IPS DF 19.7 (cell line): ENCODE measurements at regions not wholly inside any gene's neighbourhood (a gene's known extent, or its start where the extent isn't known, plus 50 kb on each side); places are given as distances from the start of the nearest gene placed in this dataset.

Source experiments
- DNase-seq: peaks from one replicate; pipeline ENCODE4 v3.0.0-alpha.2; 2013; ENCODE audit warnings: low read depth, low spot score

- DNase-seq: no peak
Observed at GRCh38 chr10:4532976-4533375, 293.0 kb upstream of the AKR1E2 start.

DNA sequence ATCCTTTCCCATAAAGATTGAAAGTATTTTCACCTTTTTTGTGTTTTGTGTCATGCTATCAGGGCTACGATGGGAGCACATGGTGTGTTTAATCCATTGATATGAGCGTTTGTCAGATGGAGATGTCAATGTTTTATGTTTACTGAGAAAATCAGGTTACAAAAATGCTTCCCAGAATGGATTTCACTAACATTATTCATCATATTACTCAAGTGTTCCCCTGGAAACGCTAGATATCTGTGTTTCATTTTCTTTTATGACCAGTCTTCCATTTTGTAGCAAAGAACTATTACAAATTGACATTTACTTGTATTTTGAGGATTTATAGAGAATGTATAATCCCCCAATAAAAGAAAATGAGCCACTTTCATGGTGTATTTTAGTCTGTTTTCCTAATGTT is 293.5 kb upstream of the AKR1E2 start:
- DNase-seq: no peak

- DNase-seq: no peak
Observed at GRCh38 chr10:4532011-4532410, 294.0 kb upstream of the AKR1E2 start.

- no peak for DNase-seq
Observed at GRCh38 chr10:4529266-4529665, 296.7 kb upstream of the AKR1E2 start.

- no peak for DNase-seq
Observed at GRCh38 chr10:4527281-4527970, 298.6 kb upstream of the AKR1E2 start.

DNA sequence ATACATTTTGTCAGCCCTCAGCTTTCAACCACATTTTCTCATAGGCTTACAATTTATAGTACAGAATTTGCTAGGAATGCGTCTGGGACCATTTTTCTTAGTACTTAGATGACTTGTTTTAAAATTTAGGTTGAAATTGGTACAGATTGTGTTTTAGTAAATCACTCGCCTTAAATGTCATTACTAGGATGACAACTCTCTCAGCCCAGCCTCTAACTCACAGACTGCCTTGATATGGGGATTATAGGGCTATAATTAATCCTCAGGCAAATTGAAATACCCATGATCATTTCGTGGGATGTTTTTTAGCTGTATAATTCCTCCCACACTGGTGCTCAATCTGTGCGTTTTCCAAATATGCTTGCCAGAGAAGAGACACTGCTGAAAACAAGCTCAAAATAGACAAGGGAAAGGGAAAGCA is 299.7 kb upstream of the AKR1E2 start:
- no peak for DNase-seq

GRCh38 chr10:4525103-4525502 is 300.9 kb upstream of the AKR1E2 start:
- no peak for DNase-seq

- DNase-seq: no peak
Observed at GRCh38 chr10:4522296-4523000, 303.6 kb upstream of the AKR1E2 start.

GRCh38 chr10:4519658-4520402 is 306.2 kb upstream of the AKR1E2 start:
- no peak for DNase-seq

DNA sequence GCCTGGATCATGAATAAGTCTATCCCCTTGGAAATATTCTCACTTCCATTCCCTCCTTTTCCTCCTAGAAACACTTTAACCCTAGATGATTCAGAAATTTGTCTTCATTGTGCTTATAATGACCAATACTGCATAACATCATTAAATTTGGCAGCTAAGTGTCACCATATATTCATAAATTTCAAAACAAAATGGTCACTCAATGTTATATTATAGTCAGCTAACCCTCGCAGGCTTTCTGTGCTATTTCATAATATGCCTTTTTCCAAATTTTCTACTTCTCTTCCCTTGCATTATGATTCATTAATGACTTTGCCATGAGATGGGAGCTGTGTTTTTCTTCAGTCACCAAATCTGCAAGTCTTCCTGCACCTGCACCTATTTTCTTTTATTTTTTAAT is 308.3 kb upstream of the AKR1E2 start:
- no peak for DNase-seq

DNA sequence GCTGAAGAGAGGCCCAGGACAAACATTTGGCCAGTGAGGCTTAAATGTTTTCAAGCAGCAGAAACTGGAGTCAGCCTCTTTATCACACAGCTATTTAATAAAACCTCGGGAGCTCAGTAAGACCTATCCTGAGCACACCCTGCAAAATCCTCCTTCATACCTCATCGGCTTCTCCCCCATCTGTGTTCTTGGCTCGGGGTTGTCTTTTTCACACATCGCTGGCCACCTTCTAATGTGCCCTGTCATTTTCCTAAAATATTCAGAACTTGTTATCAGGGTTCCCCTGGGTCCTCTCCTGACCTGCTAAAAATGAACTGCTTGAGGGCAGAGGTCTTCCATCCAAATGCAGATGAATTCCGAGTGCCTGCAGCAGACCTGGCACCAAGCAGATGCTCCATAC is 310.3 kb upstream of the AKR1E2 start:
- no peak for DNase-seq

DNA sequence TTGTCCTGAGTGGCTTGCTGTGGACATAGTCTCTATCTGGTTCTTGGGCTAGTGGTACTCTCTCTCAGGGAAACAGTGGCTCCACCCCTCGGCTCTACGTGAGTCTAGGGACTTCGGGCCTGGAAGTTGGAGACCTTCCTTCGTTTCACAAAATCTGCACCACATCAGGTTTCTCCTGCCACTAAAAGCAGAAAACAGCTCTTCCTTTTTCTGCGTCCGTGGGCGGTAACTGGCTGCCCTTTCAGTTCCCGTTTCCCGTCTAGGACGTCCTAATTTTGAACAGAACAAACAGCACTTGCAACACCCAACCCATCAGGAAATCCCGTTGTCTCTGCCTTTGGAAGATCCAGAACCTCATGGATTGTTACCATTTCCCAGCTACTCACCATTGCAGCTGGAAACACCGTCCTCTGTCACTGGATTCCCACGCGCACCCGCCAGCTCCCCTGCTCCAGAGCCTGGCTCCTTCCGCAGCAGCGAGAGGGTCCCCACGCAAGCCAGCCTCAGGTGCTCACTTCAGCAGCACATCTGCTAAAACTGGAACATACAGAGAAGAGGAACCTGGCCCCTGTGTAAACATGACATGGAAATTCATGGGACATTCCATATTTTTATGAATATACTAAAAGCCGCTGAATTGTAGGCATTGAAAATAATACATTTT is 311.4 kb upstream of the AKR1E2 start:
- no peak for DNase-seq

- DNase-seq: peak; percentile 7
Observed at GRCh38 chr10:4512671-4513240, 313.3 kb upstream of the AKR1E2 start.

DNA sequence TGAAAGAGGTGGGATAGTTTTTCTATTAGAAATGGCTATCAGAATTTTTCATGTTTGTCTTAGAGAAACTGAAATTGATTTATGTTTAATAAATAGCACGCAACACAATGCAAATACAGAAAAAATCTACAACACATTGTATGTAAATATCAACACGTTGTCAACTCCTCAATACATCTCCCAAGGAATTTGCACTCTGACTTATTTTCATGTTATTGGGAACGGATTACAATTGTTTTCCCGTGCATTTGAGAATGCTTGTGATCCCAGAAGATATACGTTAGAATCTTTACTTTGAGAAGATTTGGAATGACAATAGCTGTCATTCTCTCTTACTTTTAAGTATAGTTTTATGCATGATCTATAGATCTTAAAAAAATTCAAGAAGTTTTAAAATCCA is 313.8 kb upstream of the AKR1E2 start:
- DNase-seq: no peak

DNA sequence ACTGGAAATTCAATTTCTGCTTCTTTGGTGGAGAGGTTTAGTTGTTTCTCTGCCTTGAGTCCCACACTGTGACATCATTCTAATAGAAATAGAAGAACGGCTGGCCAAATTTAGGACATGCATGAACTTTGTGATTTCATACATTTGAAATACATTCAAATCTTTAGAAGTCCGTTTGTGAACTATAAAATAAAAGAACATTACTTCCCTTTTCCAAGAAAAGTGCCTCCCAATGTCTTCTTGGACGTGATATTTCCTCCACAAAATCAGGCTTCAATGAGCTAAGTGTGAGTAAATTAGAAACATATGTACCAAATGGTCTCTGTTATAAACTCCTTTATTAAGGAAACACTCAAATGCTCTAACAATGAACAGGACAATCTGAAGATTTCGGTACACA is 314.5 kb upstream of the AKR1E2 start:
- no peak for DNase-seq

DNA sequence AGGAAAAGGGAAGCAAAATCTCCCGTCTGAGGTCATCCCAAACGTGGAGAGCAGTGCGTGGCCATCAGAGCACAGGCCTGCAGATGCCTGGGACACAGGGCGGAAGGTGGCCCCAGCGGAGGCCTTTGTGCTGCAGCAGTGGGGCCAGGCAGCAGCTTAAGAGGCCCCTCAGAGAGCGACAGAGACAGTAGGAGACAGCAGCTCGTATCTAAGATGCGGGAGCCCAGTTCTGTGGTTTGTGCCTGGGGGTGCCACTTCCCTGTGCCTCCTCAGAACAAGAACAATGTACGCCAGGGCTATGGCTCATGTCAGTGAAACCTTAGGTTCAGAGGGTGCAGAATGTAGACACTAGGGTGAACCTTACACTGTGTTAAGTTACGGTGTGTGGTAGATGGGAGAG is 316.6 kb upstream of the AKR1E2 start:
- DNase-seq: no peak

GRCh38 chr10:4506095-4506494 is 319.9 kb upstream of the AKR1E2 start:
- no peak for DNase-seq

DNA sequence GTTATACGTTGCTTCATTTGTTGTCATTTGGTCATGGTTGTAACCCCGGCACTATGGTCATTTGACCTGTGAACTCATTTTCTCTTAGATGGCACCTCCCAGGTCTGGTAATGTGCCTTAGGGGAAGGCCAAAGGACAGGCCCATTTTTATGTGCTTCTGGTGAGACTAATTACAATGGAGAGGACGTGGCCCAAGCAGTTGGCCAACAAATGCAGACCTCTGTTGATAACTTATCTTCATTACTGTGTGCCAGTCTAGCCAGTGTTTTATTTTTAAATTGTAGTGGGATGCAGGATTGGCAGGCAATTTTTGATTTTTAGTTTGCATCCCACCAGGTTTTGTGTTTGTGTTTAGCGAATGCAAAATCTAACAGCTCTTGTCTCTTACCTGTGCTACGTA is 321.5 kb upstream of the AKR1E2 start:
- no peak for DNase-seq

- DNase-seq: no peak
Observed at GRCh38 chr10:4503076-4503475, 322.9 kb upstream of the AKR1E2 start.

DNA sequence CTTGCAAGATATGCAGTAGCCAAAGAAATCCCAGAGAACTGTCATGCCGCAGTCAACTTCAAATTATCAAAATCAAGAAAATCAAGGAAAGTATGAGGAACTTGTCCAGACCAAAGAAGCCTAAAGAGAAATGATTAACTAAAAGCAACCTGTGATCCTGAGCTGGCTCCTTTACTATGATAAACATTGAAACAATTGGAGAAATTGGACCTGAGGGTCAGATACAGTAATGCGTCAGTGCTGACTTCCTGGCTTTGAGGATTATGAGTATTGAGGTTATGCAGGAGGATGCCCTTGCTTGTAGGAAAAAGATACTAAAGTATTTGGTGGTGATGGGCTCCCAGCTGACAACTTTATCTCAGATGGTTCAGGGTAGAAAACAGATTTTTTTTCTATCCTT is 324.7 kb upstream of the AKR1E2 start:
- no peak for DNase-seq

DNA sequence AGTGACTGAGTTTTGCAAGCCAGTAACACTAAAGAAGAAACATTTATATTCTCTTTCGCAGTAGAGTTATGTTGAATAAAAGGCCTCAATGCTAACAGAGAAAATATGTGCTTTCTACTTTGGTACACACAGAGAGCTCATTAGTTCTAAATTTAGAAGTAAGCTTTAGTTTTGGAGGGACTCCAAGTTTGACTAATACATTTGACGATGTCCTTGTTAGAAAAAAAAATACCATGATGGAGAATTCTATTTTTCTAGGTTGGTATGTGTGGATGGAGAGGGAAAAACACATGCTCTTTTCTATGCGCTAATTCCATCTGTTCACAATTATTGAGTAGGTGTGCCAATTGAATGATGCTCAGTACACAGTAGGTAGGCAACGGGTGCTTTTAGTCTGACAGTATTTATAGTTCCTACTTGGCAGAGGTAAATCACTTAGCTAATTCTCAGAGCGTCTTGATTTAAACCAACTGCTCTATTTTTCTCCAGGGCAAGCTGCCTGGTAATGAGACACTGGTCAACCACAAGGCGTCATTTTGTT is 327.2 kb upstream of the AKR1E2 start:
- no peak for DNase-seq

DNA sequence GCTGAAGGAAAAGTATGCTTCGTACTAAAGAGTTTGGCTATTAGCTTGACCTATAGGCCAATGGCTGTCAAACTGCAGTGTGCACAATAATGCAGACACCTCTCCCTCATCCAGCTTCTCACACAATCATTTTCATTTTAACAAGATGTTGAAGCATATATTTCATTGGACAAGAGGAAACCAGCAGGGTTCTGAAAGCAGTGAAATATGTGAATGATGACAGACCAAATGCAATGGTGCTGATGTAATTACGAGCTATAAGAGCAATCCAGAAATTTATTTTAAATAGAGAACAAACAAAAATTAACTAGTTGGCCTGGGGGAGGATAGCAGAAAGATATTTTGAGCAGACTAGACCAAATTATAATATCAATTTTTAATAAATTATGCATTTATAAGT is 331.5 kb upstream of the AKR1E2 start:
- no peak for DNase-seq
